Epithelial cell of esophagus (primary cell): ENCODE measurements at regions not wholly inside any gene's neighbourhood (a gene's known extent, or its start where the extent isn't known, plus 50 kb on each side); places are given as distances from the start of the nearest gene placed in this dataset.
"Not testable (repeated sequence)": the region's sequence is repeated elsewhere in the genome, so short reads cannot be mapped to it uniquely, and the experiment has no call there.

ENCODE experiments used
- DNase-seq: peaks from one replicate; pipeline ENCODE4 v3.0.0; 2010; ENCODE audit warnings: low read depth
- H3K4me3 ChIP-seq: 2 replicates; pipeline ENCODE4 v1.5.1; 2011; ENCODE audit warnings: mild to moderate bottlenecking, low read length, control low read depth
- TF ChIP-seq, protein P1 (sequence below): IDR thresholded peaks from 2 replicates; pipeline ENCODE4 v1.5.1; 2011; ENCODE audit warnings: low read depth, mild to moderate bottlenecking, low read length, control low read depth, inconsistent platforms; ENCODE audit not compliant: insufficient read depth; ENCODE audit errors: missing control alignments

DNA sequence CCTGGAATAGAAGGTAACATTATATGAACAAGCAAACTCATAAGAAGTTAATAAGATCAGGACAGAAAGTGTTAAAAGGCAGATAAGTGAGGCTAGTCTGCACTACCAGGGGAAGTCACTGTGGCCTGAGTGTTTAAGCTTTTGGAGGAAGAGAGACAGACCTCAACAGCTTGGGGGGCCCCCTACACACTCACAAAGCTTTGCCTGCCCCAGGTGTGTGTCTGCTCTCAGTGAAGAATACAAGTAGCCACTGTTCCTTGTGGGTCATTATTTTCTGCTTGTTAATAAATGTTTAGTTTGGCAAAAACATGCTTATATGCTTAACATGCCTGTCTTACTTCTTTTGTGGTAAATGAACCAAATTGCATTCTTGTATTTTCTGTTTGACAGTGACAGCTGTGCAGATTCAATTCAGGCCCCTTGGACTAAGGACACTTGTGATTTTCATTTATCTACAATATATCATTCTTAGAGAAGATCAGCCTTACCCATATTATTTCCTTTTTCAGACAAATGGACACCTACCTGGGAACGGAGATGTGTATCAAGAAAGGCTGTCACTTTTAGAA is 50.7 kb upstream of the C12orf71 start:
- no peak for DNase-seq
- H3K4me3 ChIP-seq, result no peak overlapping the region
- TF ChIP-seq, protein P1, sequence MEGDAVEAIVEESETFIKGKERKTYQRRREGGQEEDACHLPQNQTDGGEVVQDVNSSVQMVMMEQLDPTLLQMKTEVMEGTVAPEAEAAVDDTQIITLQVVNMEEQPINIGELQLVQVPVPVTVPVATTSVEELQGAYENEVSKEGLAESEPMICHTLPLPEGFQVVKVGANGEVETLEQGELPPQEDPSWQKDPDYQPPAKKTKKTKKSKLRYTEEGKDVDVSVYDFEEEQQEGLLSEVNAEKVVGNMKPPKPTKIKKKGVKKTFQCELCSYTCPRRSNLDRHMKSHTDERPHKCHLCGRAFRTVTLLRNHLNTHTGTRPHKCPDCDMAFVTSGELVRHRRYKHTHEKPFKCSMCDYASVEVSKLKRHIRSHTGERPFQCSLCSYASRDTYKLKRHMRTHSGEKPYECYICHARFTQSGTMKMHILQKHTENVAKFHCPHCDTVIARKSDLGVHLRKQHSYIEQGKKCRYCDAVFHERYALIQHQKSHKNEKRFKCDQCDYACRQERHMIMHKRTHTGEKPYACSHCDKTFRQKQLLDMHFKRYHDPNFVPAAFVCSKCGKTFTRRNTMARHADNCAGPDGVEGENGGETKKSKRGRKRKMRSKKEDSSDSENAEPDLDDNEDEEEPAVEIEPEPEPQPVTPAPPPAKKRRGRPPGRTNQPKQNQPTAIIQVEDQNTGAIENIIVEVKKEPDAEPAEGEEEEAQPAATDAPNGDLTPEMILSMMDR, result no peak

DNA sequence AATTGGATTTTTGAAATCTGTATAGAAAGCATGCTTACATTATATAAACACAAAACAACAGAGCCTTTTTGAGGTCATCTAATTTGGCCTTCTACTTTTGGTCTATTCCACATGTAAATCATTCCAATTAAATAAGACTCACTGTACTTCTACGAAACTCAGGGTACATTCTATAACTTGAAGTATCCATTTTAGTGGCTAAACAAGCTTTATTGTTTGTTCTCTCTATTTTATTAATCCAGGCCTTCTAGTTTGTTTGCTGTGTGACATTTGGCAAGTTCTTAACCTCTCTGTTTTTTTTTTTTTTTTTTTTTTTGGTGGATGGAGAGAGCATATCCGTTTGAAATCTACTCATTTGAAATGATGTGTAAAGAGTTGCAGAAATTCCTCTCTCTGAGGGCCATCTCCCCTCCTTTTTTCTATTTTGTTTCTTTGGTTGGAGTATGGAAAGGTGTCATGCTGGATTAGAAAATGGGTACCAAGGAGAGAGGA is 58.1 kb upstream of the C12orf71 start:
- TF ChIP-seq, protein P1, result no peak
- no peak for DNase-seq
- no peak overlapping the region for H3K4me3 ChIP-seq

DNA sequence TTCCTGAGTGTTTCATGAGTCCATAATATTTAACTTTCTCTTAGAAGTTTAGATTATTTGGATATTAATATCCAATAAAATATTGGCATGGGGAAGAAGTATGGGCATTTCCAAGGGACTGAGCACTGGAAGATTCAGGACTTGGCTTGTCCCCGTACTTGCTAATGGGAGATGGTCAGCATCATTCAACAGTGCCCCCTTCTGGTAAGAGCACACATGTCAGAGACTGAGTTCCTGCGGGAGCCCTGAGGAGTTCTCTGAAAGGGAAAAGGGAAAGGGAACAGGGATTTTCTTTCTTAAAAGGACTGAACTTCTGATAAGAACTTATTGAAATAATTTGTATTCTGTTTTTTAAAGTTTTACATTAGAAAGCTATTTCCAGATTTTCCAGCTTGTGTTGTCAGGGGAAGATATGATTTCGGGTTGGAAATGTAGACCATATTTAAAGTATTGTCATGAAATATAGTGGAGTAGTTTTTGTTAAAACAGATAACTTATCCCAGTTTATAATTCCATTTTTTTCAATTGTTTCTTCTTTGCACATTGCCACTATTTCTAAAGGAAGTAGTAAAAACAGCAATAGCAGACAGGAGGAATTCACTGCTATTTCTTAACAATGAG is 59.8 kb upstream of the C12orf71 start:
- peak; percentile 84 for DNase-seq

DNA sequence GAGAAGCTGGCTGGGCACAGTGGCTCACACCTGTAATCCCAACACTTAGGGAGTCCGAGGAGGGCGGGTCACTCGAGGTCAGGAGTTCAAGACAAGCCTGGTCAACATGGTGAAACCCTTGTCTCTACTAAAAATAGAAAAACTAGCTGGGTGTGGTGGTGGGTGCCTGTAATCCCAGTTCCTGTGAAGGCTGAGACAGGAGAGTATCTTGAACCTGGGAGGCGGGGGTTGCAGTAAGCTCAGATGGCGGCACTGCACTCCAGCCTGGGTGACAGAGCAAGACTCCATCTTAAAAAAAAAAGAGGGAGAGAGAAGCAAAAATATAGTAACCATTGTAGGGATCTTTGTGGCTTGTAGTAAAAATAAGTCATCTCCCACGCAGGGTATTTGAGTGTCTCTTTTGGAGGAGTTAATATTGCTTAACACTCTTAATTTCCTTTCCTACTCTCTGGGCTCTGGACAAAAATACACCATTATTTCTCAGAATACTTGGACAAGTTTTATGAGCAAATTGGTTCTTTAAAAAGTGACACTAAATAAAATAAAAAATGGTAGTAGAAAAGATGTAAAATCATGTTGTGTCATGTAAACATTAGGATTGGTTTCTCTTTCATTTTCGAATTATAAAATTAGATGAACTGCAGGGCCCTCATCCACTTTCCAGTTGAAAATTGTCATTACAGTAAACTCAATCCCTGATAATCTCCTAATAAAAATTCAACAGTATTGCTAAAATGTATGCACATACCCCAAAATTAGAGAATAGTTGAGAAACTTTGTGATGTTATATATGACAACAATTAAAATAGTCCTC is 61.1 kb upstream of the C12orf71 start:
- H3K4me3 ChIP-seq, result no peak overlapping the region
- TF ChIP-seq, protein P1, result no peak
- DNase-seq, result no peak

More for the DNA sequence above, 59.8 kb upstream of the C12orf71 start:
- H3K4me3 ChIP-seq, result no peak overlapping the region
- TF ChIP-seq, protein P1, result peak; percentile 96

DNA sequence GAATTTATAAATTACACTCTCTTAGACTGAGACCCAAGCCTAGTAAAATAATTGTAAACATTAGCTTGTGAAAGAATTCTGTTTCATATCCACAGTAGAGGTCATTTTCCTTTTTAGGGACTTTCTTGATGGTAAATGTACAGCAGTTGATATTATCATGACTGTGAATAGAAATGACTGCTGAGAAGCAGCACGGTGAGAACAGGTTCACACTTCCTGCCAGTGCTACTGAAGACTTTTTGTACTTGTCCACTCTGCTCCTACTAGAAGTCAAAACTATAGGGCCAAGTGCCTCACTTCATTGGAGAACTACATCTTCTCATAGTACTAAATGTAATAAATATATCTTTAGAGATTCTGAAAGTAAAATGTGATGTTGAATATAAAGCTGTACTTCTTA is 63.3 kb upstream of the C12orf71 start:
- H3K4me3 ChIP-seq, DNase-seq: not testable (repeated sequence)

DNA sequence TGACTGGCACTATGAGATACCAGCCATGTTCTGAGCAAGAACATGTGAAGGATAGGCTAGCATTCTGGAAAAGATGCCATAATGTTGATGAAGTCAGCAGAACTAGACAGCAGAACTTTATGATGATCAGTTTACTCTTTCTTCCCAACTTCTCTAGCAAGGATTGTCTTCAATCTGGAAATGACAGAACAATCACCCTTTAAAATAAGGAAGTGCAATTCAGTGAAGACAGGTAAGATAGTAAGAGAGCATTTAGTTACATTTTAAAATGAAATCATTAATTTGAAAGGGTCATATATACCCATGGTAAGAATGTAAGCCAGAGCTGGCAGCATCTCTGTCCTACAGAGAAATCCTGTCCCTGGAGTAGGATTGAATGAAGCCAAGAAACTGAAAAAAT is 66.0 kb upstream of the C12orf71 start:
- TF ChIP-seq, protein P1, result no peak
- no peak overlapping the region for H3K4me3 ChIP-seq
- no peak for DNase-seq

DNA sequence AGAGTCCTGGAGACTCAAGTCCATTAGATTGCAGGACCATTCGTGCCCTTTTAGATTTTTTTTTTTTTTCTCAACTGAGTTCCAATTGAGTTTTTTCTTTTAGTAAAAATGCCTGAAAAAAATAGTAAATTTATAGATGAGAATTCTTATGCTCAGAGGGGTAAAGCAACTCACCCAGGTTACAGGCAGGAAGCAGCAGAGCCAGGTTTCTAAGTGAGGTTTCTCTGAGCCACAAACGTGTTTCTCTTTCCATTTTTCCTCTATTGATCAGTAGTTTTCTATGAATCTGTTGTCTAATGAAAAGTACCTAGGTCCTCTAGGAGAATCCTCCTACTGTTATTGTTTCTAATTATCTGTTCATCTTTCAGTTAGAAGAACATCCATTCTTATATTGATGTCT is 66.4 kb upstream of the C12orf71 start:
- H3K4me3 ChIP-seq, result no peak overlapping the region
- no peak for DNase-seq
- TF ChIP-seq, protein P1, result no peak
